Activated CD4-positive, alpha-beta T cell treated with anti-CD3 and anti-CD28 coated beads for 4 hours (primary cell): ENCODE measurements at regions not wholly inside any gene's neighbourhood (a gene's known extent, or its start where the extent isn't known, plus 50 kb on each side); places are given as distances from the start of the nearest gene placed in this dataset.
"Not testable (repeated sequence)": the region's sequence is repeated elsewhere in the genome, so short reads cannot be mapped to it uniquely, and the experiment has no call there.

ENCODE experiments used
- DNase-seq, 2 donors: peaks; one replicate each; pipeline ENCODE4 v3.0.0-alpha.2; 2020

DNA sequence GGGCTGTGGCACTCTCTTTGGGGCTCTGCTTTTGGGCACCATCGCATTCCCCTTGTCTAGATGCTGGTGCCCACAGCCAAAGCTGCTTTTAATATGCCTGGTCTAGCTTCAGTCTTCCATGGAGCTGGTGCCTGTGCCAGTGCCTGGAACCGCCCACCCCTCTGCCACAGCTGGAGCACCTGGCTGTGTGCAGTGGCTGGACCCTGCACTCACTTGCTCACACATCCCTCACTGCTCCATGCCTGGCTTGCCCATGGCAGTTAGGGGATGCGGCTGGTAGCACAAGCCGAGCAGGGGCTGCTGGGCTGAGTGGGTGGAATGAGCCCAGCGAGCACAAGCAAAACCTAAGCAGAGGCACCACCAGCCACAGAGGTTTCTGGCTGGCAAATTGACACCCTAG, 1145.9 kb upstream of the LRRTM3 start:
- DNase-seq = no peak

DNA sequence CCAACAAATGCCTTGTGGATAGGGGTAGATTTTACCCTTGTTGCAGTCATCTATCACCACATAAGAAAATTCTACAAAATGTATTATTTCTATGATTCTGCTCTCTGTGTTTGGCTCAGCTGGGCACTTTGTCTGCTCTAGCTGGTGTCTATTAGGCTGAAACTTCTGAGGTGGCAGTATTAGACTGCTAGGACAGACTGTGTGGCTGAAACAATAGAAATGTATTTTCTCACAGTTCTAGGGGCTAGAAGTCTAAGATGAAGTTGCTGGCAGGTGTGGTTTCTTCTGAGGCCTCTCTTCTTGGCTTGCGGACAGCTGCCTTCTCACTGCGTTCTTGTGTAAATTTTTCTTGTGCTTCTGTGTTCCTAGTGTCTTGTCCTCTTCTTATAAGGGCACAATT, 1139.6 kb upstream of the LRRTM3 start:
- DNase-seq = no peak

DNA sequence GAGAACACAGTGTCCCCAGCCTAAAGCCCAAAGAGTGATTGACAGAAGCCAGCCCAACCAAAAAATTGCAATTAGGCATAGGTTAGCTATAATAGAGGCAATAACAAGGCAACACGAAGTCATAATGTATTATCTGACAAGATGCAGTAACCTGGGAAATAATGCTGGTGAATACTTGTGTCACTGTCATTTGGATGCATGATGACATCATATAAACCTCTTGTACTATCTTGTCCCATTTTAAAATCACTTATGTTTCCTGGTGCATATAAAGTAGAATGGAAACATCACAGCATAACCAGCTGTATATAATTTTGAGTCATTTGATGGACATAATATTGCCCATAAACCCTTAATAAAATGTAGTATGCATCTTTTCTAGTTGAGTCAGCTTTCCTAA, 1138.3 kb upstream of the LRRTM3 start:
- no peak for DNase-seq

DNA sequence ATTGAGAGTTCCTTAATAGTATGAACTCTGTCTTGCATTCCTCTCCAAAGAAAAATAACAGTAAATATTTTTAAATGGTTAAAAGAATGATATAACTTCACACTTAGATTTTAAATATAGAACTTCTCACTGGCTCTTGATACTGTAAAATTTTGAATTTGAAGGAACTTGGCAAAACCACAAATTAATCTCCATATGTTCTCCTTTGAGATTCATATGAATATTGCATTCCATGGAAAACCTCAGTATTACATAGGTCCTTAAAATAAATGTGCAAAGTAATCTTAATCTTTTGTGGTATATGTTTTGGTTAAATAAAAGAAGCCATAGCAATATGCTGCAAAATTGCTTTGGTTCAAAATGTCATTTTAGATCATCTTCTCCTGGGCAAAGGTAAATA, 1137.6 kb upstream of the LRRTM3 start:
- DNase-seq = no peak

DNA sequence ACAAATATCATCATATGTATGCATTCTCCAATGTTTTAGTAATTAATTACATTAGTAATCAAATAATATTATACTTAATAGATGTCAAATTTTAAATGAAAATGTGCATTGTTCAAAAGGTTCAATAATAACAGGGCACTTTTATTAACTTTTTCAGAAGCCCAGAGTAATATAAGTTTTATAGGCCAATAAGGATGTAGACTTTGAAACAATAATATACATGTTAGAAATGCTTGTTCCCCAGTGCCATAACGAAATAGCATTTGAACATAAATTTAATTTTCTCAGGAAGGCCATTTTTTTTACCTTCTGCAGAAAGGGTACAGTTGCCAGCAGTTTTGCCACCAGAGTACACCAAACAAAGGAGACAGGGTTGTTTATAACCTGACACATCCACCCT, 1133.9 kb upstream of the LRRTM3 start:
- no peak for DNase-seq

DNA sequence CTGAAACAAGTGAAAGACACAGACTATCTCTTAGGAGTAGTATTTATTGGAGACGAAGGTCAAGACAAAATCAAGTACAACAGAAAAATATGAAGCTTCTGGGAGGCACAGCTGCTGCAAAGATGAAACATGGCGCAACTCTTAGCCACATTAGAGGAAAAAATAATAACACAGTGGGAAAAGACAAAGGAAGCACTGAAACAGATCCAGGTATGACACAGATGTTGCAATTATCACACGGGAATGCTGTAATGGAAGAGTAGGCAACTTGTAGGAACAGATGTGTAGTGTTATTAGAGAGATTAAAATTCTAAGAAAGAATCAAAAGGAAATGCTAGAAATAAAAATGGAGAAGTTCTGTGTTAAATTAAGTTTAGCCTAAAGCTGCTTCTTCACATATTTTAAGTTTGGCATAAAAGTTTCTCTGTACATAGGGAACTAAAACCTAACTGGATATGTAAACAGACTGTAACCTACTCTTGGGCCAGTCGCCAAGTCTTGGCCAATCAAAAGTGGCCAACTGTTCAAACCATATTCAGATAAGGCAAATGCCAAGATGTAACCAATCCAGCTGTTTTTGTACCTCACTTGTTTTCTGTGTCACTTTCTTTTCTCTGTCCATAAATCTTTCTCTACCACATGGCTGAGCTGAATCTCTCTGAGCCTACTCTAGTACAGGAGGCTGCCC, 1132.0 kb upstream of the LRRTM3 start:
- DNase-seq = no peak

DNA sequence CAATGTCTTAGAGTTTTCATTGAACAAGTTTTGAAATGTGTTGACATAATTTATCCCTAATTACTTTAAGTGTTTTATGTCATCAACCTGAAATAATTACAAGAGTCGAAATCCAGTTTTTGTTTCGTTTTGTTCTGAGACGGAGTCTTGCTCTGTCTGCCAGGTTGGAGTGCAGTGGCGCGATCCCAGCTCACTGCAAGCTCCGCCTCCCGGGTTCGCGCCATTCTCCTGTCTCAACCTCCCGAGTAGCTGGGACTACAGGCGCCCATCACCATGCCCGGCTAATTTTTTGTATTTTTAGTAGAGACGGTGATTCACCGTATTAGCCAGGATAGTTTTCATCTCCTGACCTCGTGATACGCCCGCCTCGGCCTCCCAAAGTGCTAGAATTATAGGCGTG, 1131.0 kb upstream of the LRRTM3 start:
- not testable (repeated sequence) for DNase-seq

DNA sequence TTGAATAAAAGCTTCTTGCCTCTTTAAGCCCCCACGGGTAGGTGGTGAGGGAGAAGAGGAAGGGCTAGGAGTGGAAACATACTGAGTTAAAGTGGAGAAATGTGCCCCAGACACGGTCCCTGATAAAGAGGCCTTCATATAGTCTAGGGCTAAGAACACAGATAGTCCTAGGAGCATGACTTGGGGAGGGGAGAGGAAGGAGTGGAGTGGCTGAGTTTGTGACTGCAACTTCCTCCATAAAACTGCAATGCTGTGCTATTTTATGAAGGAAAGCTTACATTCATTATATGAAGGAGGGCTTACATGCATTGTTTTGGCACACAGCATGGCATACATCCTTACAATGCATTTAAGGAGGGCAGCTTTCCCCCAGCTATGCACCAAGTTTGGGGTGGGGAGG, 1129.4 kb upstream of the LRRTM3 start:
- DNase-seq = no peak

DNA sequence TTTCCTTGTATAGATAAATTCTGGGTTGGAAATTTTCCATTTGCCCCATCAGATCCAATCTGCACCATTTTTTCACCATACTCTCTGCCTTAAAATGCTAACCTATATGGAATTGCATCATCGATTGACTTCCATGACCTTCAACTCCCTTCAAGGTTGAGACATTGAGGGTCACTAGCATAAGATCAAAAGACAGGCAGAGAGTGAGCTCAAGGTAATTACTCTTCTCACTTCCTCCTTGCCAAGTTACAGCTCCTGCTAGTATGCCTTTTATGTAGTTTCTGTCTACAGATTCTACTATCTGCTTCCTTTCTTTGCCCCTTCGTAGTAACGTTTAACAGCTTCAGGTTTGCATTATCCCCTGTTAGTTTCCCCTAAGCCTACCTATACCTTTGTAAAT, 1127.7 kb upstream of the LRRTM3 start:
- DNase-seq = no peak

DNA sequence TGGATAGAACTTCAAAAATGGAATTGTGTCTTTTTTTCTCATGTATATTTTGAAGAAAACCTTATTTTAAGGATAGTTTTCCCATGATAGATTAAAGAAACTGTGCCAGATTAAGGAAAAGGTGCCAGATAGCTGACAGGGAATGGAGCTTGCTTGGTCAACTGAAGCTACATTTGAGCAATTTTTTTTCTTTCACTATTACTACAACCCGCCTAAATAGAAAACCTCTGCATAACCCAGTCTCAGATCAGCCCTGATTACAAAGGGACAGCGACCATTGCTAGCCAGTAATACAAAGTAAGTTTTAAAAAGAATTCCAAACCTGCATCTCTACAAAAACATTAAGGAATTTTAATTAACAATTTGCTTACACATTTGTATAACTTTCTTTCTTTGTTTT, 1123.4 kb upstream of the LRRTM3 start:
- DNase-seq = no peak

DNA sequence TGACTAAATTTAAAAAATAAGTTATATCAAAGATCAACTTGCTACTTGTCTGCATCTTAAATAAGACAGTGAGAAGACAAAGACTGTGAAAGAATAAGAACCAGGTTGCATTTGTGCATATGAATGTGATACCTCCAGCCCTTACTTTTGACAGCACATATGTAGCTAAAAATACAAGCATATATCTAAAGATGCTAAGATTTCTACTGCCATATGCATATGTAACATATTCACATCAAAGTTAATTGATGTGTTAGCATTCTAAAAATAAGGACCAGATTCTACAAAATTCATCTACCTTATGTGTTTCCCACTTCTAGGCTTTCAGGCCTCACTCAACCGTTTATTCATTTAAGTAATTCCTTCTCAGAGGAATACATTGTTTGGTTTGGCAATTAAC, 1120.3 kb upstream of the LRRTM3 start:
- DNase-seq = no peak

DNA sequence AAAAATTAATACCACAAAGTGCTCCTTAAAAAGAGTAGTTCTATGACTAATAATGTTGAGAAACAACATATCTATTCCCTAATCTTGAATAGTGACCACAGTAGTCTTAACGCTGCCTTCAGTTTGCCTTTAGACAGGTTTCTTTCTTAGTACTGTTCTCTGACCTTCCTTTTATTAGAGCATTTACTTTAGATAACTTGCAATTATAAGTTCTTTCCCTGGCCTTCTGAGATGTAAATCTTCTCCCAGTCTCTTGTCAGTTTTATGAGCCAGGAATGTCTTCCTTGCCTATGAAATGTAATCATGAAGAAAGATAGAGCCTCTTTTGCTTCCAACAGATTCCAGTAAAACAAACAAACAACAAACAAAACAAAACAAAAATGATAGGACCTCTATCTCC, 1119.8 kb upstream of the LRRTM3 start:
- DNase-seq = no peak

DNA sequence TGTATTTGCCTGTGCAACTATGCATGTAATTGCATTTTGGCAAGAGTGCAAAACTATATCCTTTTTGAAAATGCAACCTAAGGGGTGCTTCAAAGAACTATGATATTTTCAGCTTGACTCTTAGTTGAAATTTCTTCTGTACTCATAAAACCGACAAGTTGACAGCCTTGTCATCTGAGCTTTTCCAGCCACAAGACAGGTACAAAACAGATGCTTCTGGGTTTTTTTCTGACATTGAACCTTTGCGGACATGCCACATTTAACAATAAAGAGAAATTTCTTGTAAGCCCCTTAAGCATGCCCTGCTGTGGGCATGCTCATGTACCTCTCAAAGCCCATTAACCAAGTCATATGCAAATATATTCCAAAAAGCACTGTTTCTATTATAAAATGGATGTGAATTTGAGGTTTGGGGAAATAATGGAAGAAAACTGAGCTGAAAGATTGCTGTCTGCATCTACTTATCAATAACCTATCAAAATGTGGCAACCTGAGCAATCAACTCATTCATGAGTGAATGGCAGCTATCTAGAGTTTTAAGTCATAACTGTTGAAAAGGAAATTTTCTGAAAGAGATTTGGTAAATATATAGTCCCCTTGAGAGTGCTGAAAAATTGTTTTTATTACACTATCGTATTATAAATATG, 1117.0 kb upstream of the LRRTM3 start:
- DNase-seq = no peak

DNA sequence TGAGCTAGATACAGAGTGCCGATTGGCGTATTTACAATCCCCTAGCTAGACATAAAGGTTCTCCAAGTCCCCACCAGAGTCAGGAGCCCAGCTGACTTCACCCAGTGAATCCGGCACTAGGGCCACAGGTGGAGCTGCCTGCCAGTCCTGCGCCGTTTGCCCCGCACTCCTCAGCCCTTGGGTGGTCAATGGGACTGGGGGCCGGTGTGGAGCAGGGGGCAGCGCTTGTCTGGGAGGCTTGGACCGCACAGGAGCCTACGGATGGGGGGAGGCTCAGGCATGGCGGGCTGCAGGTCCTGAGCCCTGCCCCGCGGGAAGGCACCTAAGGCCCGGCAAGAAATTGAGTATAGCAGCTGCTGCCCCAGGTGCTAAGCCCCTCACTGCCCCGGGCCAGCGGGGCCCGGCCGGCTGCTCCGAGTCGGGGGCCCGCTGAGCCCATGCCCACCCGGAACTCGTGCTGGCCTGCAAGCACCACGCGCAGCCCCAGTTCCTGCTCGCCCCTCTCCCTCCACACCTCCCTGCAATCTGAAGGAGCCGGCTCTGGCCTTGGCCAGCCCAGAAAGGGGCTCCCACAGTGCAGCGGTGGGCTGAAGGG, 1113.8 kb upstream of the LRRTM3 start:
- no peak for DNase-seq

DNA sequence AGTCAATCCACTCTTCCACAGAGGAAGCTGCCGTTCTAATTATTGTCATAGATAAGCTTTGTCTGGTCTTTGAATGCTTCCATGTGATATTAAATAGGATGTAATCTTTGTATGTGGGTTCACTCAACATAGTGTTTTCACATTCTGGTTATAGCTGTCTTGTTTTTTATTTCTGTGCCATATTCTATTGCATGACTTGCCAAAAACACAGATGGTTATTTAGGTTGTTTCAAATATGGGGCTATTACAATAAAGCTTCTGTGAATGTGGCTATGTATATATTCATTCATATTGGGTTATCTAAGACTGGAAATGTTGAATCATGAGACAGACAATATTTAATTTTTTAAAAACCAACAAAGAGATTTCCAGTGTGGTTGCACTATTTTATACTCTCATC, 1109.3 kb upstream of the LRRTM3 start:
- DNase-seq = no peak

DNA sequence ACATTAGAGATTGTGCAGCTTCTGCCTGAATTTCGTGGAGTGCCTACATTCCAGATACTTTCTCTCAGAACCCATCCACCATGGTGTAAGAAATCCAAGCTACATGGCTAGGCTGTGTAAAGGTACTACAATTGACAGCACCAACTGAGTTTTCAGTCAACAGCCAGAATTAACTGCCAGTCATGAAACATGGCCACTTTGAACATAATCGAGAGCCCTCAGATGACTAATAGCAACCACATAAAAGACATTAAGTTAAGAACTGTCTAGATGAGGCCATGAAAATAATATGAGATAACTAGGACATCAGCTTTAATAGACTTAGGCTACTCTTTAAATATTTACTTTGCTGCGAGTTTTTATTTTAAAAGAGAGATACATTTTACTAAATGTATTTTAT, 1106.8 kb upstream of the LRRTM3 start:
- no peak for DNase-seq

DNA sequence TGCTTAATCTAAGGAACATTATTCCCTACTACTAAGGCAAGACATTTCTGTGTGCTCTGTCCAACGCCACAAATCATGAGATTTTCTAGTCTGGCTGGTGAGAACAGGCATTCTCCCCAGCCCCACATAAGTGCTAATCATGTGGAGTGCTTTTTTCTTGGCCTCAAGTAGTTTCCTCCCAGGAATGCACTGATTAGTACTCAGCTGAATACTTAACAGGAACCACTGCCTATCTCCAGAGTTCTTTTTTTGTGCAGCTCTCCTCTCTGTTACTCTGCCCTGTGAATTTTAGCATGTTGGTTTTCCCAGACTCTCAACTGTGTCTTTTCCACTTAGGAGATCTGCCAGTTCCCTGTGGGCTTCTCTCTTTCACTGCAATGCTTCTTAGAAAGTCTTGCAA, 1098.5 kb upstream of the LRRTM3 start:
- DNase-seq = no peak

DNA sequence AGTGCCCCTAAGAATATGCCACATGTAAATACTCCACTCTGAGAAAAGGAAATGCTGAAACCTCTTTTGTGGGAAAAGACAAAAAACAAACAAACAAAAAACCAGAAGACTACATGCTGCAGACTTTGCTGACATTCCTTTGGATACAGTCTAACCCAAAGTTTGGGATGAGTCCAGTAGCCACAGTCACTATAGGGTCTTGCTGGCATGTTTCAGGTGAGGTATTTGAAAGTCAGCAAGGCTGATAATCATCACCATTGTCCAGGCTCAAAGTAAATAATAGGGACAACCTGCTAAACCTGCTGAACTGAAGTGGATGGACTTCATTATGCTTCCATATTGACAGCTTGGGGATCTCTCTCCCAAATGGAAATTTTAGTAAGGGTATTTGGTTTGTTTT, 1087.0 kb upstream of the LRRTM3 start:
- no peak for DNase-seq

DNA sequence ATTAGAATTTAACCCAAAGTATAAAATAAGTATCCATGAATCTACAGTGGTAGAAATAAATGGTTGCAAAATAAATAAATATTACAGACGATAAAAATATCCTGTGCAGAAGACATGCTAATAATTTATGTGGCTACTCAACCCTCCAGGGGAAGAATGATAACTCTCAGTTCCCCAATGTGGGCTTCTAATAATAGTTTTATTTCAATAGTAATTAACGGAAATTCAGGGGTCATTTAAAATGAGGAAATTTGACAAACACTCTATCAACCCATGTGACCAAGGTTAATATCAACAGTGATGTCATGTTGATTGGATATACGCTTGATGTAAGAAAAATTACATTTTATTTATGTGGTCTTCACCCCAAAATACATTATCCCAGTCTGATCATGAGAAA, 1082.6 kb upstream of the LRRTM3 start:
- DNase-seq = no peak

DNA sequence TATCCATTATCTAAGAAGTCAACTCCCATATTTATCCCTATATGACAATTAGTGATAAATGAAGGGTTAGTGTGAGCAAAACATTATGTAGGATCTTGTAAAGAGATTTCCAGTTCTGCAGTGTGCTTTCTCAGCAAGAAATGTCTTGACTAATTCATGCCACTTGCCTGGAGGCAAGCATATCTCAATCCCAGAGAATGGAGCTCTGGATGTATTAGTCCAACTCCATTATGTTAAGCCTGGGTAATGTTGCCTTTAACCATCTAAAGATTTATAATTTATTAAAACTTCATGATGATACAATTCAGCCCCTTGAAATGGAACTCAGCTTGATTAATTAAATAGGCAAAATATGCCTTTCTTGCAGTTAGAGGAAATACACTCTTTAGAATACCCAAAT, 1079.9 kb upstream of the LRRTM3 start:
- no peak for DNase-seq

DNA sequence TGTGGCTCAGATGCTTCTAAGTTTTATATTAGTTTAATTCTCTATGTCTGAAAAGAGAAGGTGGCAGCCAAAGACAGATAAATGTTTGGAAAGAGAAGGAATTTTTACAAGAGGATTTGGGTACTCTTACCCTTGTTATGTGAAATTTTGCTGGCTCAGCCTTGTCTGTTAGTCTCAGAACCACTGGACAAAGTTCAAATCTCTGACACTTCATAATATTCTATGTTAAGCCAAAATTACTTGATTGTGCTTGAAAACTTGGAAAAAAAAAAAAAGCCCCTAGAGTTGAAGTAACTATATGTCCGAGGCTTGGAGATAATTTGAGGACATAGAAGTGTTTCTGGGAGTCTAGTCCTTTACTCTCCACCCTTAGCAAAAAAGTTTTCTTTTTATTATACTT, 1079.3 kb upstream of the LRRTM3 start:
- DNase-seq = no peak

DNA sequence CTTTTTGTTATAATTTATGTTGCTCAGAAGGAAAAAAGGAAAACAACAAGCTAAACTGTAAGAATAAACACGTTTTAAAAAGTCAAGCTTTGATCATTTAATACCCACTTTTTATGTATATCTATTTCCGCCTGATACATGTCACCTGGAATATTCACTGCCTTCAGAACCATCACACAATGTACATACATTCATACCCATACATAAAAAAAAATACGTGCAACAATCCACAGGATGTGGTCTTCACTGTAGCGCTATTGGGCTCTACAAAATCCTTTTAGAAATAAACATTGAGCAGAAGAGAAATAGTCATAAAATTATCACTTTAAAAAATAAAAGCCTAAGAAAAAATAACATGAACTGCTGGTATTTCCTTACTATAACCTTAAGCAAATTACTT, 1078.9 kb upstream of the LRRTM3 start:
- DNase-seq = no peak

DNA sequence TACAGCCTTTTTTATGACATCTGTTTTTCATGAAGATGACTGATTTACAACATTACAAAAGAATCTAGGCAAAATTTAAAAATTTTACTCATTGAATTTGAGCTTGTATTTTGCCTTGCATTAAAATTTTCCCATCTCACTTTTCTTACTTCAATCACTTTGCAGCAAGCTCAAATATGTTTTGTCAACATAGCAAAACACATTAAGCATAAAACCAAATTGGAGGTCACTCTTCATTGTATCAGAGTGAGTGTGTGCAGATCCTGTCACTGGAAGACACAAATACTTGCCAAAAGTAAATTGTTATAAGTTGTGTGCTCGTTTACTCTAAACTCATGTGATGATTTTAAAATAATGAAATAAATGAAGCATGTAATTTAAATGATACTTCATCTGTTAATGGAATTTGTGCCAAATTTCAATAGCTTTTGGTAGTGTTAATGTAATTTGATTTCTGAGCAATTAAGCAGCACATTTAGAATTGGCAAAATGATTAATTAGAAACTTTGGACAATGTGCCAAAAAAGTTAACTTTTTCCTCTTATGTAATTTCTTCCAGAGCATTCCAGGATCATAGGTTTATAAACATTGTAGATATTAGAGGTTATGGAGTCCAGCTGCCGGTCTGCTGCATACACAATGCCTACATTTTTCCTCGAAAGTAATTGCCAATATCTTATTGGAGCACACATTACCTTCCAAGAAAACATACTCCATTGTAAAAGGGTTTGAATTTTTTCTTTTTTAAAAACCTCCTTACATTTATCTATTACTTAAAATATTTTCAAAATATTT, 1078.2 kb upstream of the LRRTM3 start:
- DNase-seq = no peak

DNA sequence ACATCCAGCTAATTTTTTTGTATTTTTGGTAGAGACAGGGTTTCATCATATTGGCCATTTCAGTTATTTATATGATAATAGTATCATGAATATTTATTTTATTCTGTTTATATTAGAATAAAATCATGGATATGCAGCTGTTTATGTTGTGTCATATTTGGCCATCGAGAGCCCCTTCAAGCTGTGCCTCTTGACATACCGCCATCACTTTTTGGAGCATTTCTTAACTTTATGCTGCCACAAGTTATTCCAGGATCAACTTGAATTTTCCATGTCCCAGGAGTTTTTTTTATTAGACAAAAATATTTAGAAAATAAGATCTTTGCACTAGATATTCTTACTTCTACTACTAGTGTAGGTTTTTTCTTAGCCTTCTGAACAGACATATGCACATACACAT, 1067.0 kb upstream of the LRRTM3 start:
- DNase-seq = no peak
